ENCODE measurements at regions not wholly inside any gene's neighbourhood (a gene's known extent, or its start where the extent isn't known, plus 50 kb on each side); places are given as distances from the start of the nearest gene placed in this dataset.

DNA sequence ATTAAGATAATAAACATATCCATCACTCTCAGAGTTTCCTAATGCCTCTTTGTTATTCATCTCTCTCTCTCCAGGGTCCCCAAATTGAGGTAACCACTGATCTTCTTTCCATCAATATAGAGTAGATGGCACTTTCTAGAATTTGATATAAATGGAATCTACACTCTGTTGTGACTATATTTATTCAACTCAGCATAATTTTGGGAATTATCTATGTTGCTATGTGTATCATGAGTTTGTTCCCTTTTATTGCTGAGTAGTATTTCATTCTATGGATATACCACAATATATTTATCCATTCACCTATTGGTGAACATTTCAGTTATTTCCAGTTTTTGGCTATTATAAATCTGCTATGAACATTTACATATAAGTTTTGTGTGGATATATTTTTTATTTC is 230.7 kb downstream of the HLX start:
- DNase-seq: no peak

DNA sequence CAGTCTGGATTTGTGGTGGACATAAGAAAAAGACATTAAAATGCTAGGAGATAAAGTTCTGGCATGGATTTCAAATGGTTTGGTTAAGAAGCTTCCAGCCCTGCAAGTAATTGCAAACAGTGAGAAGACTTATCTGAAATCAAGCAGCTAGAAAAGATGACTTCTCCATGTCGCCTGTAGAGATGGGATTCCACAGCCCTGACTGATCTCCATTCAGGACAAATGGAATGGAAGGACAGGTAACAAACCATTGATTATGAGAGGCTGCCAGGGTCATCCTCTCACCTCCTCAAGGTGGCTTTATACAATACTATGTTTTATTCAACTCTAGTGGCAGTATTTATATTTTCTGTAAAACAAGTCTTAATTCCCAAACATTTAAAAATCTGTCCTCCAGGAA is 237.9 kb downstream of the HLX start:
- DNase-seq: no peak

- no peak for DNase-seq
Observed at GRCh38 chr1:221117548-221117951, 238.3 kb downstream of the HLX start.

- DNase-seq: no peak
Observed at GRCh38 chr1:221118176-221118937, 239.1 kb downstream of the HLX start.

DNA sequence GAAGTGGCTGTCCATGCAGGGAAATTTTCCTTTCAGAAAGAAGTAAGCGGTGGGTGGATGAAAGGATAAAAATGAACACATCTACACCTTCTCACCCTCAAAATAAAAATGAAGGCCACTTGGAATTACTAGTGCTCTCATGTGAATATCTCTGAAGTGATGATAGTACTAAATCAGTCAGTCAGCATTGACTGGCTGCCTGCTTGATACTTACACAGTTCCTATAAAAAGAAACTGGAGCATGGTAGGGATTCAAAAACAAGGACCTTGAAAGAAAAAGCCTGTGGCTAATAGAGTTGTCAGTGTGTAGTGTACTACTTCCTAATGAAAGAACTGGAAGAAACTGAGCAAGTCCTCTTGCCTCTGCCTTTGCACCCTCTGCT is 239.7 kb downstream of the HLX start:
- DNase-seq: no peak

- no peak for DNase-seq
Observed at GRCh38 chr1:221122501-221122900, 243.3 kb downstream of the HLX start.

- no peak for DNase-seq
Observed at GRCh38 chr1:221125976-221126375, 246.7 kb downstream of the HLX start.

- DNase-seq: no peak
Observed at GRCh38 chr1:221137666-221138065, 258.4 kb downstream of the HLX start.

DNA sequence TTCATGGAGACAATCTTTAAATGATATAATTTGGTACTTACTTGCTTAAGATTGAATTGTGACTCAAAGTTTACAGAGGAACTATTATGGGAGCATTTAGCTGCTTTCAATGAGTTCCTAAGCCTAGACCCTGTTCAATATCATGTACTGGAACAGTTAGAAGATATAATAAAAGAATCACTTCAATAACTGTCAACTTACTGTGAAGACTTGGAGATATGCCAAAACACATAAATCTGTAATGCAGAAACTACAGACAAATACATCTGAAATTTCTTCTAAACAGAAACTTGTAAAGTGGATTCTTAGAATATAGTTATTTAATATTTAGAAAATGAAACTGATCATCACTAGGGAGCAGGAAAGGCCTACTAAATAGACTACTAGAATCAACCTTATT is 259.3 kb downstream of the HLX start:
- DNase-seq: no peak

DNA sequence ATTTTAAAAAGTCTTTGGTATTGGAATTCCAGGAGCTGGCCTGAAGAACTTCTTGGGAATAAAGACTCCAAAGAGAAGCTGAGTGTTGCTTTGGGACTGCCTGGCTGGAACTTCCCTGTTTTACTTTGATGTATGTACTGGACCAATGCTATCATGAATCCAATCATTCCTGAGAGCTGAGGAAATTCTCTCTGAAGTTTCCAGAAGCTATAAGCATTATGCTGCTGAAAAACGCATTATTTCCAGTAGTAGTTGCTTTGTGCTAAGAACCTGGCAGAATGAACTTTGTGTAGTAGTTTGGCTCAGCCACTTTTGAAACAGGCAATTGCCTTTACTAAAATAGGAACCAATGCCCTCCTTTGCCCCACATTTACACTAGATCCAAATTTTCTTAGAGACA is 260.7 kb downstream of the HLX start:
- DNase-seq: no peak

- no peak for DNase-seq
Observed at GRCh38 chr1:221141096-221141495, 261.9 kb downstream of the HLX start.

- DNase-seq: no peak
Observed at GRCh38 chr1:221141606-221142285, 262.5 kb downstream of the HLX start.

DNA sequence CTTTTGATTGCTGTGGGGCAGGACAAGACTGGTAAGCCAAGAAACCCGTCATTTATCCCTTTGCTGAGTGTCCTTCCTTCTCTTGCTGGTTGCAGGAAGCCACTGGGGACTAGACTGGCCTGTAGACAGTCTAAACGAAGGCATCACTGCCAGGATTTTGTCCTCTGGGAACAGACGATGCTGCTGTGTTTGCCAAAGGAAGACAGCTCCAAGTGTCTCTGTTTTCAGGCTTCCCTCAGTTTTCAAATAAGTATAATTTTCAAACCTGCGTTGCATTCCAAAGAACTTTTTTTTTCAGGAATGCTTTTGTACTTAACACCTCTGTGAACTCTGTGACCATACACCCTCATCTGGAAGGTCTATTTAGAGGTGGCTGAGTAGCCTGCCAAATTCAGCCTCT is 269.4 kb downstream of the HLX start:
- no peak for DNase-seq

GRCh38 chr1:221149111-221149510 is 269.9 kb downstream of the HLX start:
- DNase-seq: no peak

DNA sequence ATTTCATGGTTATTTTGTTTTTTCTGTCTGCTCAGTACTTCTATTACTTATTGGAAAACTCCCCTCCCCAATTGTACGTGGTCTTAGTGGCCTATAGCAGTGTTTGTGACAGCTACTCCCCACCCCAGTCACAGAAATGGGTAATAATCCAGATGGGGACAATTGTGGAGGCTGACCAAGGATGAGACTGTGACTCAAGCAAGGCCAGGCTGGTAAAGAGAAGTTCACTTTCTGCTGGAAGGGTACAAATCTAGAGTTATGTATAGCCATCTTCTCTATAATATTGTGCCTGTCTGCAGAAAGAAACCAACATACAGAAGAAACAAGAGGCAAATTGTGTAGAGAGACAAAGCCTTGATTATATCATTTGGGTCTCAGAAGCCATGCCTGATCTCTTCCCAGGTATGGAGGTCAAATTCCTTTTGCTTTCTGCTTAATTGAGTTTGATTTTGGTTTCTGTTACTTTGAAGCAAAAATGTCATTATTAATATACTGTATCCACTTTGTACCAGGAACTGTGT is 270.4 kb downstream of the HLX start:
- no peak for DNase-seq

- no peak for DNase-seq
Observed at GRCh38 chr1:221150996-221151395, 271.8 kb downstream of the HLX start.

- DNase-seq: no peak
Observed at GRCh38 chr1:221154932-221155331, 275.7 kb downstream of the HLX start.

DNA sequence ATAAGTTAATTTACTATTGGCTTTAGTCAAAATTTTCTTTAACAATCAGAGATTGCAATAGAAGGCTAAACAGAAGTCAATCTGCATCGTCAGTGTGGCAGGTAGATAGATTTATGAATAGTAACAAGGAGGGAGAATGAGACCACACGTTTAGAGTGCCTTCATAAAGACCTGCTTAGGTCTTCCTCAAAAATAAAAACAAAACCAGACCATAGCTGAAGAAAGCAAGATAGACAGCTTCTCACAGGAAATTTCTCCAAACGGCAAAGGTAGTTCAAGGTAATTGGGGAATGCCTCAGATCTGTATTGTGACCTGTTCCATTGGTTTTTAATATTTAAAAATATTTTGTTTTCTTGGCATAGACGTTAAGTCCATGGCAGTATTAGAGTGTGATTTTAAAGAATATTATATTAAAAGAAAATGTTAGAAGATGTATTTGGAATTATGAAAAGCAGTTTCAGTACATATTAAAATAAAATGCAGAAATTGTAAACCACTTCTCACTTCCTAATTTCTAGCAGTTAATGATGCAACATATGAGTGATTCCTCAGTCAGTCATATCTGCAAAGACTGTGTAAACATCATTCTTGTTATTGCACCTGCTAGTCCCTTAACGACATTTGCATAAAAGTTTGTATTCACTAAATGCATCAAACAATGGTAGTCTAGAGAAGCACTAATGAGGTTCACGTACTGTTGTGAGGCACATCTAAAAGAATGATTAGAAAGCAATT is 278.0 kb downstream of the HLX start:
- DNase-seq: peak; percentile 93

- DNase-seq: no peak
Observed at GRCh38 chr1:221159608-221160007, 280.4 kb downstream of the HLX start.

DNA sequence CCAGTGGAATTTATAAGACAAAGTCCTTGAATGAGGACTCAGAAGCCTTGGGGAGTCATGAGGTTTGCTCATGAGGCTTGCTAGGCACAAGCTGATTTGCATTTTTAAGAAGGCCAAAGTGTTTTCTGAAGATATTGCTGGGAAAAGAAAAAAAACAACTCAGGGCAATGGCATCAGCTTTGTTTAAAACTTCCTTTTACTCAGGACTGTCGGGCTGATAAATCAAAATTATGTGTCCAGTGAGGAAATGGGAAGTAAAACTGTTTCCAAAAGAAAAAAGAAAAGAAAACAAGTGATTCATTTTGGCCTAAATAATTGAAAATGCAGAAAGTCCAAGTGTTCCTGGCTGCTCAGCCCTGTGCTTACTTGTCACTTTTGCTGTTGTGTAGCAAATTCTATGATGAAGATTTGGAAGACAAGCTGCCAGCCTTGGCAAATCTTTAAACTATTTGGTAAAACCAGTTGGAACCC is 282.4 kb downstream of the HLX start:
- DNase-seq: no peak

GRCh38 chr1:221162352-221162751 is 283.1 kb downstream of the HLX start:
- no peak for DNase-seq

DNA sequence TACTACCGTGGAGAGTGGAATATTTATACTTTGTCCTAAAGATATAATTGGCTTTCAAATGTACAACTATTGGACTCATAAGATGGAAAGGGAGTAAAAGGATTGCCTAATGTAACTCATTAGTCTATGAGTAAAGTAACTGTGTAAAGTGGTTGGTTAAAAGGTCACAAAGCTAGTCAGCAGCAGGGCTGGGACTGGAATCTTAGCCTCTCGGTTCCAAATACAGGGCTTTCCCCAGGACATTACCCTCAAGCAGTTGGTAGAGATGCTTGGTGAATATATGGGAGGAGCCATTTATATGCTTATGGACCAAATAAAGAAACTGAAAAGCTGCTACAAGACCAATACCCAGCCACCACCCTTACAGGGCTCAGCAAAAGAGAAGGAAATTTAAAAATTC is 283.7 kb downstream of the HLX start:
- no peak for DNase-seq

DNA sequence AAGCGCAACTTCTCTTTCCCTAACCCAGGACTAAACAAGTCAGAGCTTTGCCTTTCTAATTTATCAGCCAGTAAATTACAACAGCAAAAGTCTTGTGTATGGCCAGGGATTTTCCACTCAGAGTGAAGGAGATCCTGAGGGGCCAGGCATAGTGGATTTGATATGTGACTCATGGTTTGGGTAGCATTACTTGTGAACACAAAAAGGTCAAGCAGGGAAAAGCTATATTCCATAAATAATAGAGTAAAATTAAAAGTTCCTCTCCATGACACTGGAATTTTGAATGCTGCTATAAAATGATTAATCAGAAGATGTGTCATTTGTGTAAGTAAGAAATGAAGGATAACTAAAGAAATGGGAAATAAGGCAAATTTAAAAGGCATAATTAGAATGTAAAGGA is 284.8 kb downstream of the HLX start:
- no peak for DNase-seq
